ENCODE measurements at regions not wholly inside any gene's neighbourhood (a gene's known extent, or its start where the extent isn't known, plus 50 kb on each side); places are given as distances from the start of the nearest gene placed in this dataset.

- DNase-seq, result no peak
Measured at GRCh38 chr13:47033216-47033615, 136.4 kb upstream of the HTR2A start.

DNA sequence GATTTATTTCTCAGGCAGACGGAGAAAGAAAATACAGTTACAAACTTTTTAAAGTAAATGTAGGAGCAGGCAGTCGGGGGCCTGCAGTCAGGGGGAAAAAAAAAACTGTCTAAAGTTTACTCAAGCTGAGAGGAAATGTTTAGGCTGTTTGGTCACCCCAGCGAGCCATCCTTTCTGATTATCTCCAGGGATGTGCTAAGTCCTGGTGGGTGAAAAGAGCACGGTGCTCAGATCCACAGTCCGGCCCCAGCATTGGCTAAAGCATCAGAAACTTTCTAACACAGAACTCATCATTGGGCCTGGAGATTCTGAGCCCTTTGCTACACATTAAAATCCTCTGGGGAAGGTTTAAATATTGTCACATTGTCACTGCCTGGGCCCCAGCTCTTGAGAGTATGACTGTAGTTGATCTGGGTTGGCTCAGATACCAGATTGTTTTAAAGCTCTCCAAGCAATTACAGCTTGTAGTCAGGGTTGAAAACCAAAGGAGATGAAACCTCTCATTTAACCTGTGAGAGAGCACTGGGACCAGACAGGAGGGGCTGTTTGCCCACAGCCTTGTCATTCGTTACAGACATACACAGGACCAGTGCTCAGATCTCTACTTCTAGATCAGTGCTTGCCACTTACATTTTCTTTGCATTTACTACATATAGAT, 131.1 kb upstream of the HTR2A start:
- DNase-seq, result no peak

DNA sequence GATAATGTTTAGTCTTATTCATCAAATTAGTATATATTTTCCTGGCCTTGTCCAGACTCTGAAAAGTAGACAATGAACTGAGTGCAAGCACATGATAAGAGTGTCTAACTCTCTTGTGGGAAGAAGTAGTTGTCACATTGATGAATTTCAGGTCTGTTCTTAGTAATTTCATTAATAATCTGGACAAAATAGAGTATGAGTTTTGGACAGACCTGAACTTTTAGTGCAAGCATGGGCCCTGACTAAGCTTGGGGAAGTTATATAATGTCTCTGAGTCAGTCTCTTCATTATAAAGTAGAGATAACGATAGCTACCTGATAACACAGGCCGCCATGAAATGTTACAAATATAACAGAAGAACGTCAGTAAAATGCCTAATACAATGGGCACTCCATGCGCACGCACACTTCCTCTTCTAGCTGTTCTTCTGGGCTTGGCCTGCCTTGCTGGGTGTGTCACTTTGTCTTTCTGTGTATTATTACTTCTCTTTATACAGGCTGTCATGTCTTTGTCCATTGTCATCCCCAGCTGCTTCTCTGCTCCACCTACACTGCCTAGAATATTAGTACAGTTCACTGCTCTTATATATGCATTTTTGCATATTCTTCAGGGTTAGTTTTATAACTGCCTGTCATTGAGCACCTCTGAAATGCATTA, 129.1 kb upstream of the HTR2A start:
- DNase-seq, result no peak

GRCh38 chr13:47019977-47020376, 123.1 kb upstream of the HTR2A start:
- DNase-seq, result no peak

GRCh38 chr13:47017476-47017875, 120.6 kb upstream of the HTR2A start:
- no peak for DNase-seq

GRCh38 chr13:47008318-47008717, 111.5 kb upstream of the HTR2A start:
- no peak for DNase-seq

- DNase-seq, result no peak
Measured at GRCh38 chr13:47005756-47006414, 109.0 kb upstream of the HTR2A start.

DNA sequence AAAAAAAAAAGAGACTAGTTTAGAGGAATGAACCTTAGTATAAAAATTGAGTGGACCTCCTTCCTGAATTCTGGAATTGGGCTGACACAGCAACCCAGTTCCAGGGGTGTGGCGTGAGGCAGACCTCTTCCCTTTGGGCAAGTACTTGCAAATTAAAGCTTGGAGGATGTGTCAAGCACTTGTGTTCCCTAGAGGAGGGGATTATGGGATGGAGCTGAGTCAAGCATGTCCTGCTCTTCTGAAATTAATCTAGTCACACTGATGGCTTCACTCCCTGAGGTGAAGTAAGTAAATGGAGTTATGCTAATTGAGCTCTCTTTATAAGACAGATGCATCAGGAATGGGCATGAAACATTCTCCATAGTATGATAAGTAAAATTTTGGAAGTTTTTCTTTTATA, 107.7 kb upstream of the HTR2A start:
- DNase-seq, result no peak

- no peak for DNase-seq
Measured at GRCh38 chr13:47004027-47004426, 107.2 kb upstream of the HTR2A start.

DNA sequence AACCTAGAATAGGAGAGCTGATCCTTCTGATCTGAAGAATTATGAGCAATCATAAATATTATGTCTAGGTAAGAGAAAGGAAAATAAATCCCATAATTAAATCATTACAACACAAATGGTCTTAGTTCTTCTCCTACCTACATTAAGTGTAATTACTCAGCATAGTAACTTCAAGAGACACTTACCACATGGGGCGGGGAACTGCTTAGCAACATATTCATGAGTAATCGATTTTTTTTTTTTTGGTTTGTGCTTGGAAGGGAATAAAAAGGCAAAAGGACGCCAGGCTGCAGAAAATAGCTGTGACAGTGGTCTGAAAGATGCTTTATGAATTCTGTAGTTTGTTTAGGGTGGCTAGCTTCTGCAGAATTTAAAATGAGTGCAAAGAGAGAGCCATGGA, 103.3 kb upstream of the HTR2A start:
- DNase-seq, result no peak

DNA sequence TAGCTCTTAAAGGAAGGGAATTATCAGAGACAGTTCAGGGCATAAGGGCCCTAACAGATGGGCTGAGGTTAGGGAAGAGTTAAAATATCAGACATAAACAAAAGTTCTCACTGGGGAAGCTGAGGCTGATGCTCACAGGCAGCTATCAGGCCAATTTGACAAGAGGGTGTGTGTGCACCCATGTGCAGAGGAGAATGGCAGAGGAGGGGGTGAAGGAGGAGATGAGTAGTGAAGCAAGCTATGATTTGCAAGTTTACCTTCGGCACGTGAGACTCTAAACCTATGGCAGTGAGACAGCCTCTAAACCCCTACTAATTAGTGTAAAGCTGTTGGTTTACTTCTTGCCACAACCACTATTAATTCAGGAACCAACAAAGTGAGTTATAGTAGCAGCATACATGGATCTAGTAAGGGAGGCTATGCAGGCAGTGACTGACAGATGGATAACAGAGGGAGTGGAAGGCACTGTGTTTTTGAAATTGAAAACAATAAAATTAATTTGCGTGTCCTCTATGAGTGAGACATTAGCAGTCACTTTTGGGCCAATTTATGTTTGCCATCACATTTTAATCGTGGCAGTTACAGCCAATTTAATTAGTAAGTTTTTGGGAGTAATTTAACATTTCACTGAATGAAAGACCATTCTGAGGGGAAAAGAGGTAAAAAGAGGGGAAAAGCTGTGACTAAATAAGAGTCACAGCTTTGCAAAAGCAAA, 99.6 kb upstream of the HTR2A start:
- no peak for DNase-seq

- DNase-seq, result no peak
Measured at GRCh38 chr13:46995874-46996273, 99.0 kb upstream of the HTR2A start.

DNA sequence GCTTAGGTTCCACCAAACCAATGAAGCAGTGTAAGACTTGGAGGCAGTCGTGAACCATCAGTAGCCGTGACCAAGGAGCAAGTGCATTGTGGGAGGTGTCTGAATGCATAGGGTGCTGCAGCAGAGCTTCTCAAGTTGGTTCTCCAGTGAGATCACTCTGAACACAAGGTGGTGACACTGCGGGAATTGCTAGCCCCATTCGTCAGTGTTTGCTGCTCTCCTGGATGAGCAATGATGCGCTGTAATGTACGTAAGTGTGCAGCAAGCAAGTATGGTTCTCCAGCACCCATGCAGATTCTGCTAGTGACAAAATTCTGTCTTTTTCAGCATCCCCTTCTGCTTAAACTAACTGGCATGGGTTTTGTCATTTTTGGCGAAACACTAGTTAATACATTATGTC, 97.6 kb upstream of the HTR2A start:
- no peak for DNase-seq

- no peak for DNase-seq
Measured at GRCh38 chr13:46992383-46992952, 95.6 kb upstream of the HTR2A start.

DNA sequence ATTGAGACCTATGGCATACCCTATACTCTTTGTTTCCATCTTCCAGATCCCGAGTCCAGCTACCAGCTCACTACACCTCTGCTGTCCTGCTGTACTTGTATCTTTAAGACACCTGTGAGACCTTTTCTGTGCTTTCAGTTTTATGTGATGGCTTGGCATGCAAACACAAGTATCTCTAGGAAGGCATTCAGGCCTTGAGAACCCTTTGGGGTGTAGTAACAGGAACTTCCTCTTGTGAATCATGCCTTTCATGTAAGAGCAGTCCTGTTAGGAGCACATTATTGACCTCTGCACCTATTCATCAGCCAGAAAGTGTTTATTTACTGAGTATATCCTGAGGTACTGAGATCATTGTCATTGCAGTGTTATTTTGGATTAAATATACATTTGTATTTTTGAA, 87.0 kb upstream of the HTR2A start:
- no peak for DNase-seq

DNA sequence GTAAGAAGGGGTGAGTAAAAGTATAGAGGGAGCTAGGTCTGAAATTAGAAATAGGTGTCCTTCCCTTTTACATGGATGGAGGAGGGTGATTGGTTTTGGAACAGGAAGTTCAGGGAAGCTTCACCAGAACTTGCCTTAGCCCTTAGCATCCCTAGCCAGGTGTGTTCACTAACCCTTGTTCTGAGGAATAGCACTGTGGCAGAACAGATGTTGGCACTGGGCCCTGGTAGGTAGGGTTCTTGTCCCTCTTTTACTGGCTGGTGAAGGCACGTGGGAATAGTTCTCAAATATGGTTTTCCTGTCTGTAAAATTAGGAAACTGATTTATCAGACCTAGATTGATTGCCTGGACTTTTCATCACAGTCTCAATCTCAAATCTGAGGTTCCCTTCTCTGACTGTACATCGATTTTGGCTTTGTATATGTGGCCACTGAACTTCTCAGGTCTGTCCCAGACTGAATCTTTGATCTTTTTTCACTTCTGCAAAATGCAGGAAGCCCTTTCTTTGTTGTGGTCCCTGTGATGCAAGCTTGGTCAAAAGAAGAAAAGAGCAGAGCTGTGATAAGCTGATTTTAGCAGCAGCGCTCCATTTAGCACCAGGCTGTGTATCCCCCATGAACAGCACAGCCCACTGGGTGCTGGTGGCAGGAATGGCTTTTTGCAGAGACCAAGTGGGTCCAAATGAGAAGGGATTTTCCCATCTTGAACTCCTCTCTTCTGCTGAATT, 86.2 kb upstream of the HTR2A start:
- DNase-seq, result no peak

- DNase-seq, result no peak
Measured at GRCh38 chr13:46975173-46975572, 78.3 kb upstream of the HTR2A start.

DNA sequence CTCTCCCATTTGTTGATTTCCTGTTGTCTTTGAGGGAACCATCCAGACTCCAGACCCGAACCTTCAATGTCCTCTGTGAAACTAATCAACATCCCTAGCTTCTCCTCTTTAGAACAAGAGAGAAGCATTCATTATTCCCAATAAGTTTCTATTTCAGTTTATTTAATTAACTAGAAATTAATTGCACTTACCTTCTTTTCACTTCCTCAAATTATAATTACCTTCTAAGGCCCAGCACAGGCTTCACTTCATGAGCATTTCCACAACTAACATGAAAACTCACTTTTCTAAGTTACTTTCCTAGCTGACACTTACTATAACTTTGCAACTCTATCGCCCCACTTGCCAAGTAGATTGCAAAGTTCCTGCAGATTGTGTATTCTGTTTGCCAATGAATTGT, 71.6 kb upstream of the HTR2A start:
- DNase-seq, result no peak

- DNase-seq, result no peak
Measured at GRCh38 chr13:46964789-46965527, 68.1 kb upstream of the HTR2A start.

- no peak for DNase-seq
Measured at GRCh38 chr13:46963904-46964303, 67.1 kb upstream of the HTR2A start.

- no peak for DNase-seq
Measured at GRCh38 chr13:46962281-46962941, 65.6 kb upstream of the HTR2A start.
